ENCODE measurements at regions not wholly inside any gene's neighbourhood (a gene's known extent, or its start where the extent isn't known, plus 50 kb on each side); places are given as distances from the start of the nearest gene placed in this dataset.
A peak's percentile ranks its signal among the peaks of the same experiment; 100 is the strongest.

GRCh38 chr6:149158076-149158475 lies 159.4 kb upstream of the TAB2 start:
- no peak for TF ChIP-seq CTCF (IDR thresholded peaks at IDR 0.05; ENCODE audit: insufficient read depth, low read length, poor library complexity, severe bottlenecking)

GRCh38 chr6:149160943-149161342 lies 156.6 kb upstream of the TAB2 start:
- no peak for TF ChIP-seq CTCF (IDR thresholded peaks at IDR 0.05; ENCODE audit: insufficient read depth, low read length, poor library complexity, severe bottlenecking)
- Histone ChIP-seq H3K4me3 (ENCODE audit: low read depth, low read length) (no peak overlapping the region), H3K36me3 (ENCODE audit: control insufficient read depth, insufficient read depth, low read length) (no peaks in the 10 kb centered on the region), H3K27me3 (ENCODE audit: control insufficient read depth, insufficient read depth, low read length) (no peaks in the 10 kb centered on the region)
- no peak for DNase-seq (ENCODE audit: low read depth)

More at GRCh38 chr6:149158076-149158475, 159.4 kb upstream of the TAB2 start:
- no peaks in the 10 kb centered on the region for H3K27me3 ChIP-seq (ENCODE audit: control insufficient read depth, insufficient read depth, low read length)
- no peaks in the 10 kb centered on the region for H3K36me3 ChIP-seq (ENCODE audit: control insufficient read depth, insufficient read depth, low read length)
- DNase-seq (ENCODE audit: low read depth), result no peak
- no peak overlapping the region for H3K4me3 ChIP-seq (ENCODE audit: low read depth, low read length)

GRCh38 chr6:149162924-149163323 lies 154.6 kb upstream of the TAB2 start:
- H3K27me3 ChIP-seq (ENCODE audit: control insufficient read depth, insufficient read depth, low read length), result no peaks in the 10 kb centered on the region
- no peaks in the 10 kb centered on the region for H3K36me3 ChIP-seq (ENCODE audit: control insufficient read depth, insufficient read depth, low read length)
- TF ChIP-seq CTCF (IDR thresholded peaks at IDR 0.05; ENCODE audit: insufficient read depth, low read length, poor library complexity, severe bottlenecking), result no peak
- no peak overlapping the region for H3K4me3 ChIP-seq (ENCODE audit: low read depth, low read length)
- no peak for DNase-seq (ENCODE audit: low read depth)

GRCh38 chr6:149164199-149164750 lies 153.2 kb upstream of the TAB2 start:
- Histone ChIP-seq H3K27me3 (ENCODE audit: control insufficient read depth, insufficient read depth, low read length) (no peaks in the 10 kb centered on the region), H3K4me3 (ENCODE audit: low read depth, low read length) (no peak overlapping the region), H3K36me3 (ENCODE audit: control insufficient read depth, insufficient read depth, low read length) (no peaks in the 10 kb centered on the region)
- no peak for TF ChIP-seq CTCF (IDR thresholded peaks at IDR 0.05; ENCODE audit: insufficient read depth, low read length, poor library complexity, severe bottlenecking)
- DNase-seq (ENCODE audit: low read depth), result no peak

- TF ChIP-seq CTCF (IDR thresholded peaks at IDR 0.05; ENCODE audit: insufficient read depth, low read length, poor library complexity, severe bottlenecking), result no peak
- peak; percentile 2 for DNase-seq (ENCODE audit: low read depth)
- H3K36me3 ChIP-seq (ENCODE audit: control insufficient read depth, insufficient read depth, low read length), result no peaks in the 10 kb centered on the region
- no peaks in the 10 kb centered on the region for H3K27me3 ChIP-seq (ENCODE audit: control insufficient read depth, insufficient read depth, low read length)
- no peak overlapping the region for H3K4me3 ChIP-seq (ENCODE audit: low read depth, low read length)
Observed at GRCh38 chr6:149166336-149166735, 151.2 kb upstream of the TAB2 start.

- Histone ChIP-seq H3K36me3 (ENCODE audit: control insufficient read depth, insufficient read depth, low read length) (no peaks in the 10 kb centered on the region), H3K27me3 (ENCODE audit: control insufficient read depth, insufficient read depth, low read length) (no peaks in the 10 kb centered on the region), H3K4me3 (ENCODE audit: low read depth, low read length) (no peak overlapping the region)
- no peak for TF ChIP-seq CTCF (IDR thresholded peaks at IDR 0.05; ENCODE audit: insufficient read depth, low read length, poor library complexity, severe bottlenecking)
- DNase-seq (ENCODE audit: low read depth), result peak; percentile 5
Observed at GRCh38 chr6:149166747-149167146, 150.8 kb upstream of the TAB2 start.

Data from kidney epithelial cell (primary cell).